ENCODE measurements at regions not wholly inside any gene's neighbourhood (a gene's known extent, or its start where the extent isn't known, plus 50 kb on each side); places are given as distances from the start of the nearest gene placed in this dataset.

- TF ChIP-seq, protein P1, sequence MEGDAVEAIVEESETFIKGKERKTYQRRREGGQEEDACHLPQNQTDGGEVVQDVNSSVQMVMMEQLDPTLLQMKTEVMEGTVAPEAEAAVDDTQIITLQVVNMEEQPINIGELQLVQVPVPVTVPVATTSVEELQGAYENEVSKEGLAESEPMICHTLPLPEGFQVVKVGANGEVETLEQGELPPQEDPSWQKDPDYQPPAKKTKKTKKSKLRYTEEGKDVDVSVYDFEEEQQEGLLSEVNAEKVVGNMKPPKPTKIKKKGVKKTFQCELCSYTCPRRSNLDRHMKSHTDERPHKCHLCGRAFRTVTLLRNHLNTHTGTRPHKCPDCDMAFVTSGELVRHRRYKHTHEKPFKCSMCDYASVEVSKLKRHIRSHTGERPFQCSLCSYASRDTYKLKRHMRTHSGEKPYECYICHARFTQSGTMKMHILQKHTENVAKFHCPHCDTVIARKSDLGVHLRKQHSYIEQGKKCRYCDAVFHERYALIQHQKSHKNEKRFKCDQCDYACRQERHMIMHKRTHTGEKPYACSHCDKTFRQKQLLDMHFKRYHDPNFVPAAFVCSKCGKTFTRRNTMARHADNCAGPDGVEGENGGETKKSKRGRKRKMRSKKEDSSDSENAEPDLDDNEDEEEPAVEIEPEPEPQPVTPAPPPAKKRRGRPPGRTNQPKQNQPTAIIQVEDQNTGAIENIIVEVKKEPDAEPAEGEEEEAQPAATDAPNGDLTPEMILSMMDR (IDR thresholded peaks at IDR 0.05; ENCODE audit: low read depth, low read length): no peak
- DNase-seq (ENCODE audit: extremely low read depth, low read depth): no peak
Measured at GRCh38 chr7:16357474-16357873, 63.9 kb downstream of the CRPPA start.

DNA sequence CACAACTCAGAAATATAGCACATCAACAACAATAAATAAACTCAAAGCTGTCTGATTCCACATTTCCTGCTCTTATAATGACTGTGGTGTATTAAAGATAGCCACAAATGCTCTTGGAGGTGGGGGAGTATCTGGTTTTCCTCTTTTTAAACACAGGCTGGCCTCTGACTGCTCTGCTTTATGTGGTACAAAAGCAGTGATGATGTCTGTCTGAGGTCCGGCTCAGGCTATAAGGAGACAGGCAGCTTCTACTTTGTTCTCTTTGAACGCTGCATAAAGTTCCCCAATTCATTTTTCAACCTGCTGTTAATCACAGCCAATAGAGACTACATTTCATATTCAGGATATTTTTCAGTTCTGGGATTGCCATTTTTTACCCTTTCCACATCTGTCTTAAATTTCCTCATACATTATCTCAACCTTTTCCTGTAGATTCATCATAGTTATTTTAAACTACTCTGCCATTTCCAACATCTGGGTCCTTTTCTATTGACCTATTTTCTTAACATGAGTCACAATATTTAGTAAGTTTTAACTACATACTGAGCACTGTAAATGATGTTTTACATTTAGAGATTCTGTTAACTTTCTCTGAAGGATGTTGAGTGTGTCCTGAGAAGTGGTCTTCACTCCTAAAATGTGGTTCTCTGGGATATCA, 64.9 kb downstream of the CRPPA start:
- TF ChIP-seq, protein P1 (IDR thresholded peaks at IDR 0.05; ENCODE audit: low read depth, low read length): no peak
- DNase-seq (ENCODE audit: extremely low read depth, low read depth): no peak

DNA sequence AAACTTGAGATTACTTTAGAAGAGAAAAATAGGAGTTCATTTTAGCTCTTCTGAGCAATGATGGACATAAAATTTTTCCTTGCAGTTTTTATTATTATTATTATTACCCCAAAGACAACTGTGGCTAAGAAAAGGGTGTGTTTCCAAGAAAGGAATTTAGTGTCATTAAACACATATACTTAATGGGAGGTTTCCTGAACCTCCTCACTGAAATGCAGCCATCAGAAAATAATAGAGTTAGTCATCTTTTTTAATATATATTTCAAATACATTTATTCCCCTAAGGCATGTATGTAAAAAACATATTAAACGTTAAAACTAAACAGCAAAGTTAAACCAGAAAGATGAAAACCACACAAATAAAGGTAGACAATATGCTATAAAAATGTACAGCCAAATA, 66.8 kb downstream of the CRPPA start:
- DNase-seq (ENCODE audit: extremely low read depth, low read depth): no peak
- TF ChIP-seq, protein P1 (IDR thresholded peaks at IDR 0.05; ENCODE audit: low read depth, low read length): no peak

DNA sequence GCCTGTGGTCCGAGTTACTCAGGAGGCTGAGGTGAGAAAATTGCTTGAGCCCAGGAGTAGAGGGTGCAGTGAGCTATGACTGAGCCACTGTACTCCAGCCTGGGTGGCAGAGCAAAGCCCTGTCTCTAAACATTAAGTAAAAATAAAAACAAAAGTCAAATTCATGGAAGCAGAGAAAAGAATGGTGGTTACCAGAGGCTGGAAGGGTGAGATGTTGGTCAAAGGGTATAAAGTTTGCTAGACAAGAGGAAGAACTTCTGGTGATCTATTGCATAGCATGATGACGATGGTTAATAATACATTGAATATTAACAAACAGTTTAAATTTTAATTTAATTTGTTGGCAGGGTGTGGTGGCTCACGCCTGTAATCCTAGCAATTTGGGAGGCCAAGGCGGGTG, 68.1 kb downstream of the CRPPA start:
- no peak for DNase-seq (ENCODE audit: extremely low read depth, low read depth)
- TF ChIP-seq, protein P1 (IDR thresholded peaks at IDR 0.05; ENCODE audit: low read depth, low read length): no peak

GRCh38 chr7:16350634-16351033, 70.7 kb downstream of the CRPPA start:
- TF ChIP-seq, protein P1 (IDR thresholded peaks at IDR 0.05; ENCODE audit: low read depth, low read length): no peak
- no peak for DNase-seq (ENCODE audit: extremely low read depth, low read depth)

DNA sequence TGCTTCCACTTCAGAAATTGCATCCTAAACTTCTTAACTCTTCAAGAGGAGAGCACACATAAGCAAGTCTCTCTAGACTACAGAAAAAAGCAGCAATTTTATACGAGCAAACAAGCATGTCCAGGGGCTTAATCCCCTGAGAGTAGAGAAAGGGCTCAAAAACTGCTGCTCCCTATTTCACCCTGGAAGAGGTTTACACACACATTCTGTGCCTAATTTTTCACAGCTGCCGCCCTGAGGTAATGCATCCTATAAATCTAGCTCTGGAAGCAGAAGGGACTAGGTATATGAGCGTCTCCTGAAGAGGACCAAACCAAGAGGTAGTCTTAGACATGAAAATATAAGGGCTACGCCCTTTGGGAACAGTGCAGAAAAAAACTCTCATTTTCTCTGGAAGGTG, 73.1 kb downstream of the CRPPA start:
- TF ChIP-seq, protein P1 (IDR thresholded peaks at IDR 0.05; ENCODE audit: low read depth, low read length): no peak
- DNase-seq (ENCODE audit: extremely low read depth, low read depth): no peak

DNA sequence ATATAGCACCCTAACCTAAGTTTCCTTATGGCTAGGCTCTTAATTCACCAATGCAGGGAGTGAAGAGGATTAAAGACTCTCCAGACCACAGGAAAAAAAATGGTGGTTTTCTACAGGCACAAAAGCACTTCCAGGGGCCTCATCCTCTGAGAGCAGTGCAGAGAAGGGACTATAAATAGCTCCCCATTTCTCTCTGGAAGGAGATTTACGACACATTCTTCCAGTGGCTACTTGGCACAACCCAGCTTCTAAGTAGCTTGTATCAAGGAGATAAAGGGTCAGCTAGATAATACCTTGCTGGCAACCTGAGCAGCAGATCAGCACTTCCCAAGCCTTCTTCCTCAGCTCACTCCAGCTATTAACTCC, 73.5 kb downstream of the CRPPA start:
- DNase-seq (ENCODE audit: extremely low read depth, low read depth): no peak
- TF ChIP-seq, protein P1 (IDR thresholded peaks at IDR 0.05; ENCODE audit: low read depth, low read length): no peak
